OCI-LY7 (cell line): ENCODE measurements at regions not wholly inside any gene's neighbourhood (a gene's known extent, or its start where the extent isn't known, plus 50 kb on each side); places are given as distances from the start of the nearest gene placed in this dataset.

Experiments used
- BruUV-seq: library from RNA; stranded (reverse); fragments of 400-500 nt; replicated peaks from 2 replicates; lab custom pipeline; 2021; lab: Mats Ljungman, UMichigan
- CTCF ChIA-PET: fragments of 300-600 bp; sonication (Branson Sonifier 250); formaldehyde crosslinking; loops from one replicate; lab custom pipeline; 2022; ENCODE audit warnings: antibody characterized with exemption; ENCODE audit not compliant: unreplicated experiment; lab: Charles Lee
- POLR2A ChIA-PET: fragments of 300-600 bp; sonication (Branson Sonifier 250); formaldehyde crosslinking; loops from one replicate; lab custom pipeline; 2022; ENCODE audit warnings: antibody characterized with exemption; lab: Charles Lee
- DNase-seq: peaks from one replicate; pipeline ENCODE4 v3.0.0-alpha.2; 2015; ENCODE audit warnings: low spot score
- H2AFZ ChIP-seq: fragments of 200-600 bp; sonication (generic), shearing (Covaris generic); 2 replicates; pipeline ENCODE4 v1.6.1; 2014; ENCODE audit warnings: mild to moderate bottlenecking, antibody characterized with exemption, low read length, moderate library complexity
- H3K27ac ChIP-seq: fragments of 200-600 bp; sonication (generic); 2 replicates; pipeline ENCODE4 v1.5.1; 2014; ENCODE audit warnings: mixed run types, low read depth, mild to moderate bottlenecking, moderate library complexity, low read length, inconsistent platforms; ENCODE audit not compliant: poor library complexity, severe bottlenecking
- H3K36me3 ChIP-seq: fragments of 200-600 bp; sonication (generic); 2 replicates; pipeline ENCODE4 v1.6.1; 2014; ENCODE audit warnings: mild to moderate bottlenecking, antibody characterized with exemption, low read length, moderate library complexity, mixed read lengths; ENCODE audit not compliant: insufficient read depth
- H3K4me1 ChIP-seq: fragments of 200-600 bp; sonication (generic); 2 replicates; pipeline ENCODE4 v1.5.1; 2014; ENCODE audit warnings: mild to moderate bottlenecking, low read length; ENCODE audit not compliant: insufficient read depth, poor library complexity, severe bottlenecking
- H3K4me2 ChIP-seq: fragments of 200-600 bp; sonication (generic); 2 replicates; pipeline ENCODE4 v1.6.1; 2014; ENCODE audit warnings: mild to moderate bottlenecking, low read length
- H3K4me3 ChIP-seq: fragments of 200-600 bp; sonication (generic); 2 replicates; pipeline ENCODE4 v1.5.1; 2014; ENCODE audit warnings: mild to moderate bottlenecking, low read depth, low read length; ENCODE audit not compliant: poor library complexity, severe bottlenecking
- H3K79me2 ChIP-seq: fragments of 200-600 bp; sonication (generic); 2 replicates; pipeline ENCODE4 v1.6.1; 2016; ENCODE audit warnings: low read depth, mild to moderate bottlenecking, low read length, moderate library complexity, mixed read lengths; ENCODE audit not compliant: insufficient read depth
- H3K9me2 ChIP-seq: fragments of 200-600 bp; sonication (generic); 2 replicates; pipeline ENCODE4 v1.6.1; 2016; ENCODE audit warnings: mild to moderate bottlenecking, low read length, mixed read lengths; ENCODE audit not compliant: insufficient read depth
- H3K9me3 ChIP-seq: fragments of 200-600 bp; sonication (generic); 2 replicates; pipeline ENCODE4 v1.6.1; 2014; ENCODE audit warnings: mild to moderate bottlenecking, mixed run types, low read length, mixed read lengths
- H4K20me1 ChIP-seq: fragments of 200-600 bp; sonication (generic); 2 replicates; pipeline ENCODE4 v1.6.1; 2014; ENCODE audit warnings: mild to moderate bottlenecking, antibody characterized with exemption, low read length, moderate library complexity, mixed read lengths; ENCODE audit not compliant: insufficient read depth
- CTCF ChIP-seq: fragments of 200-600 bp; sonication (generic); conservative IDR thresholded peaks from 2 replicates; pipeline ENCODE4 v1.5.1; 2014; ENCODE audit warnings: mild to moderate bottlenecking, antibody characterized with exemption, low read length, moderate library complexity, mixed read lengths
- EZH2phosphoT487 ChIP-seq: fragments of 200-600 bp; sonication (generic); IDR thresholded peaks from 2 replicates; pipeline ENCODE4 v1.6.1; 2018; ENCODE audit warnings: low read depth, borderline replicate concordance, mild to moderate bottlenecking, mixed run types, antibody characterized with exemption, low read length, moderate library complexity, mixed read lengths
- intact Hi-C: fragments of 100-400 bp; cut with micrococcal nuclease; formaldehyde crosslinking; loops from one replicate; pipeline ENCODE4 v1.10.0; 2022; ENCODE audit not compliant: unreplicated experiment

- no peaks in the 10 kb centered on the region for H3K4me1 ChIP-seq
- no peaks in the 10 kb centered on the region for H4K20me1 ChIP-seq
- ChIA-PET POLR2A (no interaction called here), CTCF (no interaction called here)
- H3K9me2 ChIP-seq, result no peaks in the 10 kb centered on the region
- intact Hi-C loops, result no loop called here
- no peak overlapping the region for H3K4me2 ChIP-seq
- no peak for TF ChIP-seq CTCF
- TF ChIP-seq EZH2phosphoT487, result no peak
- H3K36me3 ChIP-seq, result no peaks in the 10 kb centered on the region
- no peaks in the 10 kb centered on the region for H3K9me3 ChIP-seq
- BruUV-seq, result no TSS peak
- no peak overlapping the region for H3K27ac ChIP-seq
- no peak overlapping the region for H2AFZ ChIP-seq
- no peak overlapping the region for H3K4me3 ChIP-seq
- no peak for DNase-seq
- H3K79me2 ChIP-seq, result no peaks in the 10 kb centered on the region
Measured at GRCh38 chr5:2898661-2899060, 147.2 kb upstream of the IRX2 start.

GRCh38 chr5:2897276-2897961, 145.9 kb upstream of the IRX2 start:
- POLR2A ChIA-PET, result no interaction called here

More at GRCh38 chr5:2897276-2897961, 145.9 kb upstream of the IRX2 start:
- H3K9me3 ChIP-seq, result no peaks in the 10 kb centered on the region
- H3K4me3 ChIP-seq, result no peak overlapping the region
- no peaks in the 10 kb centered on the region for H3K9me2 ChIP-seq
- CTCF ChIA-PET, result no interaction called here
- no TSS peak for BruUV-seq
- no peak for DNase-seq
- H3K4me2 ChIP-seq, result no peak overlapping the region
- H3K36me3 ChIP-seq, result no peaks in the 10 kb centered on the region
- H3K4me1 ChIP-seq, result no peaks in the 10 kb centered on the region
- intact Hi-C loops, result no loop called here
- no peak for TF ChIP-seq EZH2phosphoT487
- no peak for TF ChIP-seq CTCF
- no peaks in the 10 kb centered on the region for H4K20me1 ChIP-seq
- H3K27ac ChIP-seq, result no peak overlapping the region
- no peak overlapping the region for H2AFZ ChIP-seq
- no peaks in the 10 kb centered on the region for H3K79me2 ChIP-seq
